Bone marrow (tissue), 2 donors: ENCODE measurements at regions not wholly inside any gene's neighbourhood (a gene's known extent, or its start where the extent isn't known, plus 50 kb on each side); places are given as distances from the start of the nearest gene placed in this dataset.
"Not testable (repeated sequence)": the region's sequence is repeated elsewhere in the genome, so short reads cannot be mapped to it uniquely, and the experiment has no call there.

Experiments
- DNase-seq, 2 donors: peaks; one replicate each; lab custom pipeline; 2025; lab: John Stamatoyannopoulos, UW

GRCh38 chr12:124652661-124653060 lies 85.2 kb upstream of the NCOR2 start:
- no peak for DNase-seq

GRCh38 chr12:124651516-124652273 lies 84.3 kb upstream of the NCOR2 start:
- peak in 1 of 2 donors; percentile 4 for DNase-seq

GRCh38 chr12:124650912-124651311 lies 83.5 kb upstream of the NCOR2 start:
- DNase-seq = no peak

GRCh38 chr12:124648710-124649384 lies 81.4 kb upstream of the NCOR2 start:
- no peak for DNase-seq

GRCh38 chr12:124647316-124647715 lies 79.9 kb upstream of the NCOR2 start:
- no peak for DNase-seq

GRCh38 chr12:124646385-124647230 lies 79.2 kb upstream of the NCOR2 start:
- DNase-seq = peak; percentile 16 to 43

- DNase-seq = no peak
Observed at GRCh38 chr12:124645530-124646244, 78.3 kb upstream of the NCOR2 start.

GRCh38 chr12:124643768-124644167 lies 76.4 kb upstream of the NCOR2 start:
- DNase-seq = not testable (repeated sequence)

GRCh38 chr12:124642105-124642504 lies 74.7 kb upstream of the NCOR2 start:
- DNase-seq = no peak

- DNase-seq = no peak
Observed at GRCh38 chr12:124641591-124641990, 74.2 kb upstream of the NCOR2 start.

GRCh38 chr12:124640056-124640455 lies 72.6 kb upstream of the NCOR2 start:
- peak in 1 of 2 donors; percentile 86 for DNase-seq

- no peak for DNase-seq
Observed at GRCh38 chr12:124639122-124639806, 71.9 kb upstream of the NCOR2 start.

- no peak for DNase-seq
Observed at GRCh38 chr12:124637581-124637981, 70.2 kb upstream of the NCOR2 start.

GRCh38 chr12:124637163-124637562 lies 69.8 kb upstream of the NCOR2 start:
- no peak for DNase-seq

GRCh38 chr12:124636138-124636978 lies 68.9 kb upstream of the NCOR2 start:
- peak in 1 of 2 donors; percentile 3 for DNase-seq

- no peak for DNase-seq
Observed at GRCh38 chr12:124635316-124635715, 67.9 kb upstream of the NCOR2 start.

GRCh38 chr12:124633365-124634362 lies 66.3 kb upstream of the NCOR2 start:
- no peak for DNase-seq

- no peak for DNase-seq
Observed at GRCh38 chr12:124632519-124632984, 65.1 kb upstream of the NCOR2 start.

GRCh38 chr12:124631681-124632256 lies 64.4 kb upstream of the NCOR2 start:
- DNase-seq = no peak
